H1 (cell line): ENCODE measurements at regions not wholly inside any gene's neighbourhood (a gene's known extent, or its start where the extent isn't known, plus 50 kb on each side); places are given as distances from the start of the nearest gene placed in this dataset.
A peak's percentile ranks its signal among the peaks of the same experiment; 100 is the strongest.

ENCODE experiments used
- CTCF ChIA-PET: fragments of 300-600 bp; sonication (Branson Sonifier 250); formaldehyde crosslinking; loops from one replicate; lab custom pipeline; 2021; ENCODE audit not compliant: partially characterized antibody; lab: Charles Lee
- POLR2A ChIA-PET: fragments of 300-600 bp; sonication (Branson Sonifier 250); formaldehyde crosslinking; loops from one replicate; lab custom pipeline; 2021; ENCODE audit warnings: inconsistent platforms; ENCODE audit not compliant: partially characterized antibody; lab: Charles Lee
- DNase-seq, 2 experiments: peaks; one replicate each; pipeline versions ENCODE4 v3.0.0 to v3.0.0-alpha.2; 2010 to 2022; ENCODE audit warnings: low spot score in 2 of 2, low read depth in 1 of 2, mixed read lengths in 1 of 2
- FAIRE-seq: peaks from 2 replicates; lab custom pipeline; 2011; peaks lifted over from hg19 to GRCh38; lab: Jason Lieb, UNC
- H2AFZ ChIP-seq: 2 replicates; pipeline ENCODE4 v1.8.1; 2012; ENCODE audit warnings: low read length, inconsistent platforms
- H2AK5ac ChIP-seq: 2 replicates; pipeline ENCODE4 v1.6.1; 2013; ENCODE audit warnings: low read depth, low read length
- H2BK120ac ChIP-seq: replicated peaks from 2 replicates; pipeline ENCODE3; 2013; ENCODE audit warnings: low read depth, low read length, inconsistent platforms
- H2BK12ac ChIP-seq: 2 replicates; pipeline ENCODE4 v1.6.1; 2013; ENCODE audit warnings: low read depth, low read length
- H2BK15ac ChIP-seq: 2 replicates; pipeline ENCODE4 v1.6.1; 2013; ENCODE audit warnings: low read length
- H2BK20ac ChIP-seq: 2 replicates; pipeline ENCODE4 v1.6.1; 2013; ENCODE audit warnings: low read length
- H2BK5ac ChIP-seq: 2 replicates; pipeline ENCODE4 v1.6.1; 2013; ENCODE audit warnings: low read depth, low read length
- H3K14ac ChIP-seq: 2 replicates; pipeline ENCODE4 v1.6.1; 2013; ENCODE audit warnings: inconsistent platforms; ENCODE audit not compliant: insufficient read length
- H3K18ac ChIP-seq: 2 replicates; pipeline ENCODE4 v1.6.1; 2013; ENCODE audit warnings: low read length; ENCODE audit errors: extremely low read depth
- H3K23ac ChIP-seq: 2 replicates; pipeline ENCODE4 v1.6.1; 2013; ENCODE audit warnings: inconsistent platforms; ENCODE audit not compliant: insufficient read length
- H3K23me2 ChIP-seq: 2 replicates; pipeline ENCODE4 v1.6.1; 2013; ENCODE audit warnings: low read depth, low read length
- H3K27ac ChIP-seq: 2 replicates; pipeline ENCODE4 v1.6.1; 2011; ENCODE audit warnings: low read depth, low read length, inconsistent platforms
- H3K27me3 ChIP-seq, 4 experiments: replicated peaks in 1 of 4; 1 replicate in 1 of 4; 2 replicates in 3 of 4; pipeline versions ENCODE4 v1.6.1 to v1.8.1; 2011 to 2013; ENCODE audit warnings: low read length in 3 of 4, mild to moderate bottlenecking in 3 of 4, inconsistent platforms in 2 of 4, mixed read lengths in 2 of 4, moderate library complexity in 1 of 4; ENCODE audit not compliant: control insufficient read depth in 3 of 4, insufficient read depth in 3 of 4; ENCODE audit errors: extremely low read depth in 1 of 4
- H3K36me3 ChIP-seq, 4 experiments: 2 replicates each; pipeline versions ENCODE4 v1.6.1 to v1.8.1; 2011 to 2013; ENCODE audit warnings: mild to moderate bottlenecking in 4 of 4, low read length in 3 of 4, moderate library complexity in 2 of 4, control low read depth in 1 of 4, inconsistent platforms in 1 of 4; ENCODE audit not compliant: insufficient read depth in 4 of 4, control insufficient read depth in 2 of 4
- H3K4ac ChIP-seq: replicated peaks from 2 replicates; pipeline ENCODE3; 2013; ENCODE audit warnings: low read length, low read depth, mixed read lengths, inconsistent platforms; ENCODE audit not compliant: insufficient read length
- H3K4me1 ChIP-seq, 4 experiments: replicated peaks in 1 of 4; 1 replicate in 1 of 4; 2 replicates in 3 of 4; pipeline versions ENCODE4 v1.6.1 to v1.8.1; 2011 to 2013; ENCODE audit warnings: low read length in 3 of 4, inconsistent platforms in 2 of 4, mixed read lengths in 1 of 4; ENCODE audit not compliant: insufficient read depth in 4 of 4, control insufficient read depth in 3 of 4
- H3K4me2 ChIP-seq, 2 experiments: 2 replicates each; pipeline versions ENCODE4 v1.6.1 to v1.8.1; 2011 to 2013; ENCODE audit warnings: low read depth in 2 of 2, low read length in 2 of 2, control low read depth in 1 of 2, inconsistent platforms in 1 of 2, mild to moderate bottlenecking in 1 of 2; ENCODE audit not compliant: insufficient read depth in 1 of 2
- H3K4me3 ChIP-seq, 4 experiments: fragments of 200-600, 300-600 bp in 1 of 4; sonication (generic), shearing (Covaris generic), sonication (Bioruptor Twin) in 1 of 4; 2 replicates each; pipeline versions ENCODE4 v1.5.1 to v1.8.1; 2011 to 2016; ENCODE audit warnings: low read length in 4 of 4, low read depth in 3 of 4, control low read depth in 2 of 4, inconsistent platforms in 2 of 4, mild to moderate bottlenecking in 2 of 4, mixed read lengths in 1 of 4, moderate library complexity in 1 of 4; ENCODE audit not compliant: insufficient read depth in 2 of 4; ENCODE audit errors: extremely low read depth in 1 of 4
- H3K56ac ChIP-seq: replicated peaks from 2 replicates; pipeline ENCODE3; 2013; ENCODE audit warnings: low read depth, mild to moderate bottlenecking, mixed read lengths, low read length, inconsistent platforms; ENCODE audit not compliant: insufficient read length
- H3K79me1 ChIP-seq: 2 replicates; pipeline ENCODE4 v1.6.1; 2013; ENCODE audit warnings: low read depth, low read length, control low read depth
- H3K79me2 ChIP-seq, 2 experiments: 2 replicates each; pipeline versions ENCODE4 v1.6.1 to v1.8.1; 2012 to 2013; ENCODE audit warnings: low read length in 2 of 2, mild to moderate bottlenecking in 2 of 2, inconsistent platforms in 1 of 2; ENCODE audit not compliant: insufficient read depth in 2 of 2, control insufficient read depth in 1 of 2
- H3K9ac ChIP-seq, 4 experiments: replicated peaks in 1 of 4; 1 replicate in 1 of 4; 2 replicates in 3 of 4; pipeline versions ENCODE4 v1.6.1 to v1.8.1; 2011 to 2013; ENCODE audit warnings: low read depth in 3 of 4, low read length in 3 of 4, control low read depth in 2 of 4, mild to moderate bottlenecking in 2 of 4, moderate library complexity in 2 of 4, inconsistent platforms in 1 of 4; ENCODE audit errors: extremely low read depth in 1 of 4
- H3K9me3 ChIP-seq, 2 experiments: 2 replicates each; pipeline versions ENCODE4 v1.6.1 to v1.8.1; 2012 to 2013; ENCODE audit warnings: mild to moderate bottlenecking in 2 of 2, moderate library complexity in 2 of 2, control low read depth in 1 of 2, inconsistent platforms in 1 of 2, low read depth in 1 of 2, low read length in 1 of 2, mixed read lengths in 1 of 2; ENCODE audit not compliant: insufficient read depth in 2 of 2
- H4K20me1 ChIP-seq, 2 experiments: replicated peaks in 1 of 2; 2 replicates each; pipeline versions ENCODE3 to v1.8.1; 2011 to 2013; ENCODE audit warnings: inconsistent platforms in 2 of 2, low read length in 2 of 2, mild to moderate bottlenecking in 1 of 2; ENCODE audit not compliant: insufficient read depth in 2 of 2, control insufficient read depth in 1 of 2
- H4K5ac ChIP-seq: 2 replicates; pipeline ENCODE4 v1.6.1; 2013; ENCODE audit warnings: low read length, low read depth, mixed read lengths, inconsistent platforms; ENCODE audit not compliant: insufficient read length
- H4K8ac ChIP-seq: 2 replicates; pipeline ENCODE4 v1.8.0; 2013; ENCODE audit warnings: mild to moderate bottlenecking, moderate library complexity, low read length, inconsistent platforms; ENCODE audit not compliant: insufficient read depth; ENCODE audit errors: extremely low read depth
- H4K91ac ChIP-seq: replicated peaks from 2 replicates; pipeline ENCODE3; 2013; ENCODE audit warnings: low read length, mixed read lengths, inconsistent platforms; ENCODE audit not compliant: insufficient read length
- ASH2L ChIP-seq: fragments of 200-600, 300-600 bp; sonication (generic); IDR thresholded peaks from one replicate; pipeline ENCODE4 v1.7.1; 2017; ENCODE audit warnings: low read length
- BRCA1 ChIP-seq: IDR thresholded peaks from 2 replicates; pipeline ENCODE4 v1.6.1; 2012; ENCODE audit warnings: low read depth, low read length, improper control_type of control experiment
- CBX8 ChIP-seq: fragments of 300-800, 300-1000 bp; sonication (generic); IDR thresholded peaks from 2 replicates; pipeline ENCODE4 v1.7.1; 2016; ENCODE audit warnings: low read depth, low read length, borderline replicate concordance
- CHD1 ChIP-seq: IDR thresholded peaks from 2 replicates; pipeline ENCODE4 v1.6.1; 2012; ENCODE audit warnings: low read depth, low read length, improper control_type of control experiment
- CHD2 ChIP-seq: IDR thresholded peaks from 2 replicates; pipeline ENCODE4 v1.6.1; 2012; ENCODE audit warnings: low read length, improper control_type of control experiment
- HDAC2 ChIP-seq, 2 experiments: fragments of 300-600 bp in 1 of 2; sonication (generic) in 1 of 2; IDR thresholded peaks; 2 replicates each; pipeline ENCODE4 v1.6.1; 2011 to 2012; ENCODE audit warnings: low read depth in 2 of 2, low read length in 2 of 2, mild to moderate bottlenecking in 2 of 2, moderate library complexity in 2 of 2, borderline replicate concordance in 1 of 2, inconsistent platforms in 1 of 2
- HDAC6 ChIP-seq: IDR thresholded peaks from one replicate; pipeline ENCODE4 v1.7.1; 2012; ENCODE audit warnings: low read depth, mild to moderate bottlenecking, inconsistent platforms, low read length, moderate library complexity
- JUND ChIP-seq: IDR thresholded peaks from 2 replicates; pipeline ENCODE4 v1.6.1; 2011; ENCODE audit warnings: mild to moderate bottlenecking, improper control_type of control experiment, low read length
- NANOG ChIP-seq: IDR thresholded peaks from 2 replicates; pipeline ENCODE4 v1.6.1; 2011; ENCODE audit warnings: low read length, low read depth, mild to moderate bottlenecking, inconsistent platforms; ENCODE audit not compliant: insufficient read depth, poor library complexity, severe bottlenecking
- POLR2A ChIP-seq, 2 experiments: IDR thresholded peaks; 1 replicate in 1 of 2; 2 replicates in 1 of 2; pipeline ENCODE4 v1.6.1; 2011; ENCODE audit warnings: low read depth in 2 of 2, low read length in 2 of 2, mild to moderate bottlenecking in 2 of 2; ENCODE audit errors: control extremely low read depth in 1 of 2
- RFX5 ChIP-seq: IDR thresholded peaks from 2 replicates; pipeline ENCODE4 v1.6.1; 2011; ENCODE audit warnings: low read depth, low read length, improper control_type of control experiment, borderline replicate concordance
- SIRT6 ChIP-seq: IDR thresholded peaks from one replicate; pipeline ENCODE4 v1.7.1; 2012; ENCODE audit warnings: low read length, inconsistent platforms
- TAF7 ChIP-seq: optimal IDR thresholded peaks from 2 replicates; pipeline ENCODE3; 2011; ENCODE audit warnings: low read depth, mild to moderate bottlenecking, inconsistent platforms, low read length, moderate library complexity, borderline replicate concordance
- TBP ChIP-seq: IDR thresholded peaks from 2 replicates; pipeline ENCODE4 v1.6.1; 2011; ENCODE audit warnings: low read depth, low read length, improper control_type of control experiment
- WGBS, 2 experiments: shearing (Covaris generic) in 1 of 2; methylation state at CpG; one replicate each; pipeline versions ENCODE4 v1.1.6 to v1.1.7; 2013 to 2015; ENCODE audit warnings: low lambda C conversion rate in 2 of 2, mixed read lengths in 2 of 2, inconsistent platforms in 1 of 2, low coverage in 1 of 2, missing lambda C conversion rate in 1 of 2; ENCODE audit not compliant: insufficient replicate concordance in 2 of 2, insufficient coverage in 1 of 2, insufficient read length in 1 of 2; ENCODE audit errors: extremely low coverage in 1 of 2, missing lambda C conversion rate in 1 of 2; 5-methylcytosine and 5-hydroxymethylcytosine counted together

- peak; percentile 81 for FAIRE-seq
- TF ChIP-seq HDAC6 (no peak), SIRT6 (no peak), CHD2 (no peak), POLR2A (IDR thresholded peaks at IDR 0.05; ENCODE audit: control extremely low read depth in 1 of 2, low read depth in 2 of 2, low read length in 2 of 2) (no peak), HDAC2 (IDR thresholded peaks at IDR 0.05; ENCODE audit: borderline replicate concordance in 1 of 2, low read depth in 2 of 2, low read length in 2 of 2) (no peak), NANOG (no peak), TBP (peak; percentile 45), JUND (peak; percentile 58), CHD1 (no peak), RFX5 (no peak), ASH2L (no peak), CBX8 (no peak), TAF7 (peak; percentile 75), BRCA1 (no peak)
Observed at GRCh38 chr9:33721674-33722358, 73.5 kb upstream of the PRSS3 start.

More at GRCh38 chr9:33721674-33722358, 73.5 kb upstream of the PRSS3 start:
- Histone ChIP-seq H2BK15ac (peak overlapping the region; percentile 40; the same call in 1 of the 2 replicates), H3K36me3 (no peaks in the 10 kb centered on the region), H4K5ac (no peak overlapping the region), H3K4me2 (peak overlapping the region in 1 of 2 experiments; percentile 9; a peak in 1 of 4 replicates), H2AK5ac (no peak overlapping the region), H2AFZ (peak overlapping the region; percentile 99), H3K79me1 (no peaks in the 10 kb centered on the region), H3K23me2 (no peaks in the 10 kb centered on the region), H3K56ac (no peak overlapping the region), H4K91ac (no peak overlapping the region), H3K4me3 (no peak overlapping the region), H3K9ac (no peak overlapping the region), H2BK120ac (no peak overlapping the region), H3K18ac (peak overlapping the region; percentile 53), H3K79me2 (no peaks in the 10 kb centered on the region), H3K14ac (no peak overlapping the region), H2BK12ac (no peak overlapping the region; the same call in 1 of the 2 replicates), H3K9me3 (peaks cover 0 to 4% of the 10 kb centered on the region in 2 experiments; a peak in 1 of 4 replicates), H3K27ac (no peak overlapping the region), H3K4ac (no peak overlapping the region), H2BK5ac (no peak overlapping the region), H2BK20ac (no peak overlapping the region), H3K4me1 (peaks cover 0 to 1% (median 0%) of the 10 kb centered on the region in 4 experiments; a peak in 2 of 7 replicates), H3K23ac (no peak overlapping the region), H4K8ac (no peak overlapping the region), H4K20me1 (no peaks in the 10 kb centered on the region), H3K27me3 (peaks cover 0 to 5% (median 3%) of the 10 kb centered on the region in 4 experiments; a peak in 3 of 7 replicates)
- CTCF ChIA-PET: interaction anchor here (0.7 to 10.9 kb wide), 25 partner anchors 9 to 318 kb away, joined by 3 to 402 read pairs (median 6); no protein-coding TSS in a partner anchor
- WGBS, 2 experiments: 28% methylated on average over 29 of the region's 32 CpGs; no CpG with 5 or more reads in 1 of the 2 experiments
- POLR2A ChIA-PET: interaction anchor here (0.6 to 1.7 kb wide), 3 partner anchors 97 to 221 kb away, joined by 3 to 8 read pairs (median 3); no protein-coding TSS in a partner anchor
- DNase-seq: peak; percentile 61 to 98
